HUES48 (cell line): ENCODE measurements at regions not wholly inside any gene's neighbourhood (a gene's known extent, or its start where the extent isn't known, plus 50 kb on each side); places are given as distances from the start of the nearest gene placed in this dataset.

ENCODE experiments used
- H3K27ac ChIP-seq: one replicate; pipeline ENCODE4 v1.7.0; 2013; ENCODE audit warnings: low read depth, low read length, inconsistent platforms
- H3K27me3 ChIP-seq: 2 replicates; pipeline ENCODE4 v1.6.1; 2013; ENCODE audit warnings: mild to moderate bottlenecking, low read length; ENCODE audit not compliant: control insufficient read depth, insufficient read depth
- H3K36me3 ChIP-seq: 2 replicates; pipeline ENCODE4 v1.6.1; 2013; ENCODE audit warnings: low read length; ENCODE audit not compliant: control insufficient read depth, insufficient read depth
- H3K4me1 ChIP-seq: 2 replicates; pipeline ENCODE4 v1.6.1; 2013; ENCODE audit warnings: mild to moderate bottlenecking, low read length; ENCODE audit not compliant: control insufficient read depth, insufficient read depth
- H3K4me3 ChIP-seq: 2 replicates; pipeline ENCODE4 v1.5.1; 2013; ENCODE audit warnings: mild to moderate bottlenecking, low read depth, low read length
- H3K9ac ChIP-seq: 2 replicates; pipeline ENCODE4 v1.6.1; 2013; ENCODE audit warnings: mild to moderate bottlenecking, low read depth, low read length, moderate library complexity
- H3K9me3 ChIP-seq: 2 replicates; pipeline ENCODE4 v1.6.1; 2013; ENCODE audit warnings: low read length; ENCODE audit not compliant: control insufficient read depth, insufficient read depth

GRCh38 chr13:105773241-105773640 is 762.2 kb downstream of the EFNB2 start:
- no peaks in the 10 kb centered on the region for H3K9me3 ChIP-seq
- no peak overlapping the region for H3K27ac ChIP-seq
- no peak overlapping the region for H3K9ac ChIP-seq
- H3K27me3 ChIP-seq: no peaks in the 10 kb centered on the region
- no peaks in the 10 kb centered on the region for H3K36me3 ChIP-seq
- H3K4me3 ChIP-seq: no peak overlapping the region
- peaks cover 19% of the 10 kb centered on the region; the same call in 1 of the 2 replicates for H3K4me1 ChIP-seq

GRCh38 chr13:105764486-105764885 is 771.0 kb downstream of the EFNB2 start:
- Histone ChIP-seq H3K27me3 (no peaks in the 10 kb centered on the region), H3K9ac (no peak overlapping the region), H3K27ac (no peak overlapping the region), H3K36me3 (no peaks in the 10 kb centered on the region), H3K4me1 (no peaks in the 10 kb centered on the region), H3K9me3 (no peaks in the 10 kb centered on the region), H3K4me3 (no peak overlapping the region)

GRCh38 chr13:105763851-105764250 is 771.6 kb downstream of the EFNB2 start:
- Histone ChIP-seq H3K9me3 (no peaks in the 10 kb centered on the region), H3K36me3 (no peaks in the 10 kb centered on the region), H3K9ac (no peak overlapping the region), H3K27me3 (no peaks in the 10 kb centered on the region), H3K27ac (no peak overlapping the region), H3K4me3 (no peak overlapping the region), H3K4me1 (no peaks in the 10 kb centered on the region)

DNA sequence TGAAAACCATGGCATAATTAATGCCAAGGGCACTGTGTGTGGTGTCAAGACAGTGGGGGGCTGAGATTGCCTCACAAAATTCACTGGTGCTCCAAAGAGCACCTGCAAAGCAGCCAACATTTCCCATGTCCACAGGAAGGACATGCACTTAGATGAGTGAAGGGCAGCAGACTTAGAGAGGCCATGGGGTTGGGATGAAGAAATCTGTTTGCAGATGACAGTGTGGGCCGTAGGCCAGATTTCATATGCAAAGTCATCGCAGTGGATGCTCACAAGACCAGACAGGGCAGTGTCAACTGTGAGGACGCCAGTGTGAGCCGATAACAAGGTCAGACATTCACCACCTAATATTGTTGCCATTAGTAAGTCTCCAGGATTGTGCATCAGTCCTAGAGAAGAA is 773.4 kb downstream of the EFNB2 start:
- Histone ChIP-seq H3K9me3 (no peaks in the 10 kb centered on the region), H3K36me3 (no peaks in the 10 kb centered on the region), H3K27ac (no peak overlapping the region), H3K9ac (no peak overlapping the region), H3K4me3 (no peak overlapping the region), H3K27me3 (no peaks in the 10 kb centered on the region), H3K4me1 (no peaks in the 10 kb centered on the region)

- Histone ChIP-seq H3K9me3 (no peaks in the 10 kb centered on the region), H3K4me1 (no peaks in the 10 kb centered on the region), H3K36me3 (no peaks in the 10 kb centered on the region), H3K27ac (no peak overlapping the region), H3K4me3 (no peak overlapping the region), H3K9ac (no peak overlapping the region), H3K27me3 (no peaks in the 10 kb centered on the region)
Measured at GRCh38 chr13:105758918-105759860, 776.3 kb downstream of the EFNB2 start.

DNA sequence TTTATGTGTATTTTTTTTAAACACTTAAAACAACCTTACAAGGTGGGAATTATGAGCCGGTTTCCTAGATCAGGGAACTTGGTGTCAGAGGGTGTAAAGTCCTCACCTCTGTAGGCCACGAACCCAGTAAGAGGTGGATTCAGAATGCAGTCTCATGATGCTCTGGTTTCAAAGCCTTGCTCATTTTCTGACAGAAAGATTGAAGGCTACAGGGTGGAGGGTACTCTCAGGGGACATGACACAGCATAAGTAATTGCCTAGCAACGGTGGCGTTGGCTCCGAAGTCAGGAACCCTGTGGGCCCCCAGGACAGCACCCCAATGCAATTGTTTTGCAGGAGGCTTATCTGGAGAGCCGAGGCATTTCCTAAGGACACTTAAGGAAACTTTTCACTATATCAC is 794.7 kb downstream of the EFNB2 start:
- H3K9ac ChIP-seq: no peak overlapping the region
- H3K36me3 ChIP-seq: no peaks in the 10 kb centered on the region
- H3K9me3 ChIP-seq: no peaks in the 10 kb centered on the region
- H3K4me3 ChIP-seq: no peak overlapping the region
- H3K4me1 ChIP-seq: 0 out of 2 replicates have a peak, but pooled peaks cover 2% of the 10 kb centered on the region
- H3K27me3 ChIP-seq: no peaks in the 10 kb centered on the region
- H3K27ac ChIP-seq: no peak overlapping the region

DNA sequence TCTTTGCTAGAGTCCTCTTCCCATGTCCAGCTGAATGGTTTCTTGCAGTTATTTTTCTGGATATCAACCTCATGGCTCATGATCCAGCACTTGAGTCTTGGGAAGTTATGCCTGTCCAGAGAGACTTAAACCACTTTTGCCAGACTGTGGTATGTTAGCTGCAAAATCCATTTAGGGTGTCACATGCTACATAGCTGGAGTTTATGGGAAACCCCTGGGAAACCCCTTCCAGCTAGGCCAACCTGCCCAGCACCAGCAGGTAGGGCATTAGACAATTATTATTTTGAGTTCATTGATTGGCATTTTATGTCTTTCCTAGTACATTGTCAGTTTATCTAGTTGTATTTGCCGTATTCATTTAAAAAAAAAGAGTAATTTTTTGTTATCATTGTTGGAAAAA is 797.8 kb downstream of the EFNB2 start:
- H3K4me1 ChIP-seq: 0 out of 2 replicates have a peak, but pooled peaks cover 2% of the 10 kb centered on the region

GRCh38 chr13:105735281-105735680 is 800.2 kb downstream of the EFNB2 start:
- Histone ChIP-seq H3K36me3 (no peaks in the 10 kb centered on the region), H3K4me1 (0 out of 2 replicates have a peak, but pooled peaks cover 2% of the 10 kb centered on the region), H3K4me3 (no peak overlapping the region), H3K27ac (no peak overlapping the region), H3K9ac (no peak overlapping the region), H3K9me3 (no peaks in the 10 kb centered on the region), H3K27me3 (no peaks in the 10 kb centered on the region)

More for the DNA sequence above, 797.8 kb downstream of the EFNB2 start:
- Histone ChIP-seq H3K9me3 (no peaks in the 10 kb centered on the region), H3K36me3 (no peaks in the 10 kb centered on the region), H3K4me3 (no peak overlapping the region), H3K9ac (no peak overlapping the region), H3K27ac (no peak overlapping the region), H3K27me3 (no peaks in the 10 kb centered on the region)

DNA sequence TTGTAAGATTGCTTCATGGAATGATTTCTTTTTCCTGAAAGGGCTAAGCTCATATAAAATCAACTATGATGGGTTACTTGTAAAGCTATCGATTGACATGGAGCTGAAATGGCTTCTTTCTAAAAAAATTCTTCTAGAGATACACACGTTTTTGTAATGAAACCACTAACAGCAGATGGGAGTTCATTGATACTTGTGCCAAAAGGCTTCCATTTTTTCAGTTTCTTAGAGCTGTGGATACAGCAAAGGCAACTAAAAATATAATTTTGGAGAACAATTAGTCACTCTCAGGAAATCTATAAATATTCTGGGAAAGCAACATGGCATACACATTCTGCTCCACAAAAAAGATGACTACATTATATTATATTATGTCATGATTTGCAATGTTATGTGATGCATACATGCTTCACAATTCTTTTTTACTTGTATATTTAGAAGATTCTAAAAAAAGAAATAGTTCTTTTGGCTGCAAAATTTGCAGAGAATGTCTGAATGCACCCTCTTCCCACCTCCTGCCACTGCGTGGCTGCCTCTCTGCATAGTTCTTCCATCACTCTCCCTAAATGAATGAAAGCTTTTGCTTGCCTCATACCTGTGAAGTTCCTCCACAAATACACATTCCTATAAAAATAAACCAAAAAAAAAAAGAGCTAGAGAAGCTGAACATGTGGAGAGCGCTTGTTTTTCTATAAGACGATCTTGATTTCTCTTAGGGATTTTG is 802.5 kb downstream of the EFNB2 start:
- Histone ChIP-seq H3K4me3 (no peak overlapping the region), H3K36me3 (no peaks in the 10 kb centered on the region), H3K27me3 (no peaks in the 10 kb centered on the region), H3K9me3 (no peaks in the 10 kb centered on the region), H3K4me1 (0 out of 2 replicates have a peak, but pooled peaks cover 2% of the 10 kb centered on the region), H3K9ac (no peak overlapping the region), H3K27ac (no peak overlapping the region)

DNA sequence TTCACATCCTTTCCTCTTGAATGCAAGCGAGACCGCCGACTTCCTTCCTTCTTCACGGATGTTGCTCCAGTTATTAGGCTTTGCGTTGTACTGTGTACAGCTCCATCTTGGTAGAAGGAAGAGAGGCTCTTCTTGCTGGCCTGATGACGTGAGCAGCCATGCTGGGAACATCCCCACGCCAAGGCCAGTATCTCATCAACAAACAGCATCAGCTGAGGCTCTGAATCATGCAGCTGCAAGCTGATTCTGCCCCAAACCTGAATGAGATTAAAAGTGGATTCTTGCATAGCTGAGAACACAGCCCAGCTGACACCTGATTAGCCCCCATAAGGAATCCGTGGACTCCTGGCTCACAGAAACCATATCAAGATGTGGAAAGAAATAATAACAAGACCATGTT is 809.6 kb downstream of the EFNB2 start:
- Histone ChIP-seq H3K4me3 (no peak overlapping the region), H3K27me3 (no peaks in the 10 kb centered on the region), H3K9me3 (no peaks in the 10 kb centered on the region), H3K36me3 (no peaks in the 10 kb centered on the region), H3K27ac (no peak overlapping the region), H3K4me1 (no peaks in the 10 kb centered on the region), H3K9ac (no peak overlapping the region)

DNA sequence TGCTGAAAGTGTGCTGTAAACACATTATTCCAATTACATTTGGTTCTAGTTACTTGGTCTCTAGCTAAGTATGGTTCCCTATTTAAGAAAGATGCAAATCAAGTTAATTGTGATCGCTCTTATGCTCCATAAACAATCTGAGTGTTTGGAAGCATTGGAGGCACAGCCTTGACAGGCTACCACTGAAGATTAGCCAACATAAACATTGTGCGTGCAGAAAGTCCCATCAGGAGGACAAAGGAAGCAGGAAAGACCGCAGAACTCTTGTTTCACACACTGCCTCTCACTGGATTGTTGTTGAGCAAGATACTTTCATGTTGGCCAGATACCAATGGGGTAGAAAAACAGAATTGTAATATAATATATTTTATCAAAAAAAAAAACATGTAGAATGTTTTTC is 814.4 kb downstream of the EFNB2 start:
- Histone ChIP-seq H3K9me3 (no peaks in the 10 kb centered on the region), H3K27ac (no peak overlapping the region), H3K27me3 (no peaks in the 10 kb centered on the region), H3K36me3 (no peaks in the 10 kb centered on the region), H3K9ac (no peak overlapping the region), H3K4me3 (no peak overlapping the region), H3K4me1 (peaks cover 3% of the 10 kb centered on the region; the same call in 1 of the 2 replicates)
